Esophagus muscularis mucosa (tissue), 4 donors: ENCODE measurements at regions not wholly inside any gene's neighbourhood (a gene's known extent, or its start where the extent isn't known, plus 50 kb on each side); places are given as distances from the start of the nearest gene placed in this dataset.

Source experiments
- DNase-seq: peaks from one replicate; pipeline ENCODE4 v3.0.0-alpha.2; 2017; ENCODE audit errors: extremely low spot score
- H3K27ac ChIP-seq, 4 donors: fragments of 200-600 bp; sonication (generic); replicated peaks in 1 of 4; 1 replicate in 3 of 4; 2 replicates in 1 of 4; pipeline ENCODE4 v1.5.1; 2016 to 2019; ENCODE audit warnings: mild to moderate bottlenecking in 1 of 4
- H3K27me3 ChIP-seq, 4 donors: fragments of 200-600 bp; sonication (generic); one replicate each; pipeline versions ENCODE4 v1.5.1 to v1.6.0; 2016 to 2019
- H3K36me3 ChIP-seq, 4 donors: fragments of 200-600 bp; sonication (generic); one replicate each; pipeline ENCODE4 v1.5.1; 2016 to 2019
- H3K4me1 ChIP-seq, 4 donors: fragments of 200-600 bp; sonication (generic); one replicate each; pipeline ENCODE4 v1.5.1; 2016 to 2019
- H3K4me3 ChIP-seq, 4 donors: fragments of 200-600 bp; sonication (generic); 1 replicate in 2 of 4; 2 replicates in 2 of 4; pipeline ENCODE4 v1.5.1; 2016 to 2019; ENCODE audit warnings: mild to moderate bottlenecking in 4 of 4, moderate library complexity in 1 of 4
- H3K9me3 ChIP-seq, 4 donors: fragments of 200-600 bp; sonication (generic); 1 replicate in 3 of 4; 2 replicates in 1 of 4; pipeline ENCODE4 v1.5.1; 2016 to 2019
- EP300 ChIP-seq: sonication (generic); formaldehyde crosslinking; IDR thresholded peaks from one replicate; pipeline ENCODE4 v1.6.1; 2017; ENCODE audit warnings: antibody characterized with exemption
- POLR2A ChIP-seq: fragments of 450-650 bp; IDR thresholded peaks from one replicate; pipeline ENCODE4 v1.6.1; 2017; ENCODE audit warnings: antibody characterized with exemption, moderate library complexity, mild to moderate bottlenecking, low read depth
- POLR2AphosphoS5 ChIP-seq, 2 donors: sonication (generic); formaldehyde crosslinking; IDR thresholded peaks; one replicate each; pipeline ENCODE4 v1.6.1; 2017; ENCODE audit warnings: antibody characterized with exemption in 2 of 2
- WGBS: methylation state at CpG from one replicate; pipeline ENCODE4 v1.1.5; 2018; 5-methylcytosine and 5-hydroxymethylcytosine counted together
- intact Hi-C: fragments of 100-400 bp; cut with DNase I; formaldehyde crosslinking; loops from one replicate; pipeline ENCODE4 v1.15.1; 2023
- TF ChIP-seq, protein P1 (sequence below), 3 experiments: fragments of 200-600 bp in 2 of 3; fragments of 450-650 bp in 1 of 3; sonication (generic) in 2 of 3; IDR thresholded peaks; one replicate each; pipeline ENCODE4 v1.5.1; 2017 to 2019; ENCODE audit warnings: antibody characterized with exemption in 3 of 3, mild to moderate bottlenecking in 2 of 3, moderate library complexity in 1 of 3

DNA sequence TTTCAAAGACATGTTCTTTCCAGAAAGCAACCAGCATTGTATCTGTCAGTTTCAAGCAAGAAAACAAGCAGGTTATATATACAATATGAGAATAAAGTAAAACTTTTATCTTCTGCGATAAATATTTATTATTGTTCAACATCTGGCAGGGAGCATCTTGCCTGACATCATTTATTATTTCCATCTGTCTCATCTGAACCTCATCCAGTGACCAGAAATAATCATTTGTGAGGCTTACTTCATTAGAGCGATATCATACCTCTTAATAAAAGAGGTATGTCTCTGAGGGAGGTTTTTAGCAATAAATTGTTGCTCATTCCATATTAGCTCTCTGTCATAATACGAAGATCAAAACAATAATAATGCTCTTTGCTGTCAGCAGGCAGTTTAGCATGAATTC is 226.1 kb downstream of the CDC14C start:
- intact Hi-C loops = no loop called here
- Histone ChIP-seq H3K9me3 (no peaks in the 10 kb centered on the region), H3K36me3 (no peaks in the 10 kb centered on the region), H3K4me3 (no peak overlapping the region), H3K4me1 (no peaks in the 10 kb centered on the region), H3K27me3 (no peaks in the 10 kb centered on the region), H3K27ac (no peak overlapping the region)
- no peak for TF ChIP-seq EP300
- TF ChIP-seq POLR2AphosphoS5 (IDR thresholded peaks at IDR 0.05) = no peak
- TF ChIP-seq POLR2A = no peak
- TF ChIP-seq, protein P1, sequence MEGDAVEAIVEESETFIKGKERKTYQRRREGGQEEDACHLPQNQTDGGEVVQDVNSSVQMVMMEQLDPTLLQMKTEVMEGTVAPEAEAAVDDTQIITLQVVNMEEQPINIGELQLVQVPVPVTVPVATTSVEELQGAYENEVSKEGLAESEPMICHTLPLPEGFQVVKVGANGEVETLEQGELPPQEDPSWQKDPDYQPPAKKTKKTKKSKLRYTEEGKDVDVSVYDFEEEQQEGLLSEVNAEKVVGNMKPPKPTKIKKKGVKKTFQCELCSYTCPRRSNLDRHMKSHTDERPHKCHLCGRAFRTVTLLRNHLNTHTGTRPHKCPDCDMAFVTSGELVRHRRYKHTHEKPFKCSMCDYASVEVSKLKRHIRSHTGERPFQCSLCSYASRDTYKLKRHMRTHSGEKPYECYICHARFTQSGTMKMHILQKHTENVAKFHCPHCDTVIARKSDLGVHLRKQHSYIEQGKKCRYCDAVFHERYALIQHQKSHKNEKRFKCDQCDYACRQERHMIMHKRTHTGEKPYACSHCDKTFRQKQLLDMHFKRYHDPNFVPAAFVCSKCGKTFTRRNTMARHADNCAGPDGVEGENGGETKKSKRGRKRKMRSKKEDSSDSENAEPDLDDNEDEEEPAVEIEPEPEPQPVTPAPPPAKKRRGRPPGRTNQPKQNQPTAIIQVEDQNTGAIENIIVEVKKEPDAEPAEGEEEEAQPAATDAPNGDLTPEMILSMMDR (IDR thresholded peaks at IDR 0.05) = no peak
- no peak for DNase-seq
- 63% methylated on average over 3 of the region's 3 CpGs for WGBS

DNA sequence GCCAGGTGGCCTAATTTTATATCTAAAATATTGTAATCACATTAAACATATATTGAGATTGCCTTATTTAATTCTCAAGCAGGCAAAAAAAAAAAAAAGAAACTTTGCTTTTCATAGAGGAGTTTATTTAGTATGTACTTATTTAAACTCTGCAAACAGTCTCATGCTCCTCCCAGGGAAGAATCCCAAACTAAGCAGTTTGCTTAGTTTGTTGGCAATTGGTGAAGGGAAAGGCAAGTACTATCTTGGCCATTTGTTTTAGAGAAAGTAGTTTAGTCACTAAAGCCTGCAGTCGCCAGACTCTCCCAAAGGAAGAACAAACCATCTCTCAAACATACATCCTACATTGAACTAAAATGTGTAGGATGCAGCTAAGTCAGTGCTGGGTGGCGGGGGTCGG is 226.8 kb downstream of the CDC14C start:
- Histone ChIP-seq H3K9me3 (no peaks in the 10 kb centered on the region), H3K27me3 (no peaks in the 10 kb centered on the region), H3K4me1 (no peaks in the 10 kb centered on the region), H3K4me3 (no peak overlapping the region), H3K27ac (no peak overlapping the region), H3K36me3 (no peaks in the 10 kb centered on the region)
- intact Hi-C loops = no loop called here
- no peak for TF ChIP-seq POLR2AphosphoS5 (IDR thresholded peaks at IDR 0.05)
- no peak for TF ChIP-seq POLR2A
- TF ChIP-seq, protein P1 (IDR thresholded peaks at IDR 0.05) = no peak
- TF ChIP-seq EP300 = no peak
- 74% methylated on average over 3 of the region's 3 CpGs for WGBS
- DNase-seq = no peak

DNA sequence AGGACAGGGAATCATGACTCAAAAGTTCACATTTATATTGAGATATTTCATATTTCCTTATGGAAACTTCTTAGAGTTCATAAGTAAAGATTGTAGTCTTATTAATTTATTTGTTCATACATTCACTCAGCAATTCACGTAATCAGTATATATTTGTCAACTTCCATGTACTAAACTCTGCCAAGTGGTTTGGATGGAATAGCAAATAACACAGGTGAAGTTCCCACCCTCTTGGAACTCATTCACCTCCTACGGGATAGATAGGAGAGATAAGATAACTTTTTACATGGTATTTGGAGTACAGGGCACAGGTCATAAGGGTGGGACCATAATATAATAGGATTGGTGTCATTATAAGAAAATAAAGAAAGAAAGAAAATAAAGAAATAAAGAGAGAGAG is 234.0 kb downstream of the CDC14C start:
- H3K27me3 ChIP-seq = no peaks in the 10 kb centered on the region
- WGBS = 80% methylated on average over 2 of the region's 2 CpGs
- intact Hi-C loops = no loop called here
- TF ChIP-seq EP300 = no peak
- TF ChIP-seq, protein P1 (IDR thresholded peaks at IDR 0.05) = no peak
- no peak for TF ChIP-seq POLR2AphosphoS5 (IDR thresholded peaks at IDR 0.05)
- no peak for TF ChIP-seq POLR2A
- H3K4me3 ChIP-seq = no peak overlapping the region
- no peaks in the 10 kb centered on the region for H3K4me1 ChIP-seq
- H3K9me3 ChIP-seq = no peaks in the 10 kb centered on the region
- no peak overlapping the region for H3K27ac ChIP-seq
- no peaks in the 10 kb centered on the region for H3K36me3 ChIP-seq
- DNase-seq = no peak

DNA sequence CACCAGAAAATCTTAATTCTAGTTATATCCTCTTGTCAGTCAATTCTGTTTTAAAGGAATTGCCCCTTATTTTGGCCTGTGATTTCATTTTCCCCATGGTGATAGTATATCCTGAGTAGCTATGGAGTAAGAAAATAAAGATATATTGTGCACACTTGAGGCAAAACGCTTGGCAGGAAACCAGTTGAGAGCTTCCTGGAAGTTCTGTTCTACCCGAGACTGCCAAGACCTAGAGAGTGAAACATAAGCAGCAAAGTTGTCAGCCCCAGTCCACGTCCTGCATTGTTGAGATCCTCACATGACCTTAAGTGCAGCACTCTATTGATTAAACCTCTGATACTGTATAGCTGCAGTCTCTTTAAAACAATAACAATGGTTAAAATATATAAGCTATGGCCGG is 235.2 kb downstream of the CDC14C start:
- Histone ChIP-seq H3K4me3 (no peak overlapping the region), H3K36me3 (no peaks in the 10 kb centered on the region), H3K27me3 (no peaks in the 10 kb centered on the region), H3K9me3 (no peaks in the 10 kb centered on the region), H3K27ac (no peak overlapping the region), H3K4me1 (no peaks in the 10 kb centered on the region)
- no peak for DNase-seq
- 67% methylated on average over 4 of the region's 4 CpGs for WGBS
- intact Hi-C loops = no loop called here
- TF ChIP-seq EP300 (no peak), POLR2A (no peak), POLR2AphosphoS5 (IDR thresholded peaks at IDR 0.05) (no peak)
- TF ChIP-seq, protein P1 (IDR thresholded peaks at IDR 0.05) = no peak

DNA sequence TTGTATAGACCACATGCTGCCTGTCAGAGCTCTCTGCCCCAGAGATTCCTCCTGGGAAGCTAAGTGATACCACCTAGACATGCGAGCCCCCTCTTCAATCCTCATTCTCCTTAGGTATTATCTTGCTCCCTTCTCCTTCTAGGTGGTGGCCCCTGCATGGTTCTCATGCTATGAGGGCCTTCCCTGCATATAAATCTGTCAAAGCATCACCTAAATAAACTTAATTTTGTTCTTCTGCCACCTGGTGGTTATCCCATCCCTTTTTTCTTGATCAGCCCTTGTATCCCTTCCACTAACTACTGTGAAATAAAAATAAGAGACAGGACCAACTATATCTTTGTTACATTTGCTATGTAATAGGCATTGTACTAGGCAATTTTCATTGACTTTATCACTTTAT is 242.1 kb downstream of the CDC14C start:
- intact Hi-C loops = no loop called here
- Histone ChIP-seq H3K9me3 (no peaks in the 10 kb centered on the region), H3K27me3 (no peaks in the 10 kb centered on the region), H3K36me3 (no peaks in the 10 kb centered on the region), H3K4me3 (no peak overlapping the region), H3K27ac (no peak overlapping the region), H3K4me1 (no peaks in the 10 kb centered on the region)
- TF ChIP-seq POLR2AphosphoS5 (IDR thresholded peaks at IDR 0.05) = no peak
- 80% methylated on average over 1 of the region's 1 CpG for WGBS
- DNase-seq = no peak
